ENCODE measurements at regions not wholly inside any gene's neighbourhood (a gene's known extent, or its start where the extent isn't known, plus 50 kb on each side); places are given as distances from the start of the nearest gene placed in this dataset.

GRCh38 chr2:122884889-122885288 is 1129.4 kb downstream of the TSN start:
- DNase-seq (ENCODE audit: low read depth), result no peak

- DNase-seq (ENCODE audit: low read depth), result no peak
These were observed 1130.0 kb downstream of the TSN start for GRCh38 chr2:122885436-122885835.

GRCh38 chr2:122886479-122887145 is 1131.2 kb downstream of the TSN start:
- no peak for DNase-seq (ENCODE audit: low read depth)

GRCh38 chr2:122899614-122900013 is 1125.5 kb upstream of the CNTNAP5 start:
- no peak for DNase-seq (ENCODE audit: low read depth)

- no peak for DNase-seq (ENCODE audit: low read depth)
These were observed 1119.7 kb upstream of the CNTNAP5 start for GRCh38 chr2:122905431-122905830.

- no peak for DNase-seq (ENCODE audit: low read depth)
These were observed 1116.9 kb upstream of the CNTNAP5 start for GRCh38 chr2:122908159-122908558.

GRCh38 chr2:122927197-122927596 is 1097.9 kb upstream of the CNTNAP5 start:
- DNase-seq (ENCODE audit: low read depth), result no peak

GRCh38 chr2:122927710-122928557 is 1097.2 kb upstream of the CNTNAP5 start:
- no peak for DNase-seq (ENCODE audit: low read depth)

- no peak for DNase-seq (ENCODE audit: low read depth)
These were observed 1095.7 kb upstream of the CNTNAP5 start for GRCh38 chr2:122929347-122929746.

GRCh38 chr2:122935506-122935905 is 1089.6 kb upstream of the CNTNAP5 start:
- no peak for DNase-seq (ENCODE audit: low read depth)

- no peak for DNase-seq (ENCODE audit: low read depth)
These were observed 1085.3 kb upstream of the CNTNAP5 start for GRCh38 chr2:122939796-122940195.

GRCh38 chr2:122949523-122949922 is 1075.6 kb upstream of the CNTNAP5 start:
- no peak for DNase-seq (ENCODE audit: low read depth)

- no peak for DNase-seq (ENCODE audit: low read depth)
These were observed 1069.3 kb upstream of the CNTNAP5 start for GRCh38 chr2:122955776-122956175.

GRCh38 chr2:122960759-122961641 is 1064.1 kb upstream of the CNTNAP5 start:
- DNase-seq (ENCODE audit: low read depth), result no peak

GRCh38 chr2:122966461-122966860 is 1058.6 kb upstream of the CNTNAP5 start:
- no peak for DNase-seq (ENCODE audit: low read depth)

- no peak for DNase-seq (ENCODE audit: low read depth)
These were observed 1047.5 kb upstream of the CNTNAP5 start for GRCh38 chr2:122977580-122977979.

GRCh38 chr2:122980671-122981070 is 1044.4 kb upstream of the CNTNAP5 start:
- DNase-seq (ENCODE audit: low read depth), result no peak

- no peak for DNase-seq (ENCODE audit: low read depth)
These were observed 1042.2 kb upstream of the CNTNAP5 start for GRCh38 chr2:122982936-122983335.

- DNase-seq (ENCODE audit: low read depth), result no peak
These were observed 1036.5 kb upstream of the CNTNAP5 start for GRCh38 chr2:122988395-122989221.

- no peak for DNase-seq (ENCODE audit: low read depth)
These were observed 1031.5 kb upstream of the CNTNAP5 start for GRCh38 chr2:122993592-122993991.

GRCh38 chr2:122999258-122999657 is 1025.8 kb upstream of the CNTNAP5 start:
- DNase-seq (ENCODE audit: low read depth), result no peak

- no peak for DNase-seq (ENCODE audit: low read depth)
These were observed 1025.3 kb upstream of the CNTNAP5 start for GRCh38 chr2:122999821-123000220.

Measured in stimulated activated CD8-positive, alpha-beta memory T cell treated with anti-CD3 and anti-CD28 coated beads, Interleukin-4, amount 100 ng/mL, for 24 hours (primary cell).